ENCODE measurements at regions not wholly inside any gene's neighbourhood (a gene's known extent, or its start where the extent isn't known, plus 50 kb on each side); places are given as distances from the start of the nearest gene placed in this dataset.

GRCh38 chr1:222334026-222334680 is 213.8 kb downstream of the HHIPL2 start:
- Histone ChIP-seq H3K4me1 (no peaks in the 10 kb centered on the region), H3K27ac (no peak overlapping the region), H3K9me3 (no peaks in the 10 kb centered on the region), H3K27me3 (no peaks in the 10 kb centered on the region), H3K4me3 (no peak overlapping the region), H3K36me3 (no peaks in the 10 kb centered on the region)
- DNase-seq: no peak
- intact Hi-C loops (cut with DNase I; ENCODE audit: low total_unique reads): no loop called here
- no peak for TF ChIP-seq POLR2A (IDR thresholded peaks at IDR 0.05)
- TF ChIP-seq CTCF (IDR thresholded peaks at IDR 0.05): no peak

DNA sequence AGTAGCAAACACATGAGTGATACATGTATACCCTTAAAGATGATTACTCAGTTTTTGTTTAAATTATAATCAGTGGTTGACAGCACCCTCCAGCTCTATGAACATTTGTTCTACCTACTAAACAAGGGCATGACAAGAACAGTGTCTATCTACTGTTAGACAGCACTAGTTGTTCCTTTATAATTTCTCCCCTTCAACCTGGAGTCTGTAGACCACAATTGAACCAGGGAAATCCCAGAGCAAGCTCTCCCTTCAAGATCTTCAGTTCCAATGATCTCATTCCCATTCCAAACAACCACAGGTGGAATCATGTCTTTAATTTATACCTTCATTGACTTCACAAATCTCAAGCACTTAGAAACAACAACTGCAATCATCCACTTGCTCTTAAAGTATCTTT is 216.1 kb downstream of the HHIPL2 start:
- no peaks in the 10 kb centered on the region for H3K27me3 ChIP-seq
- no peaks in the 10 kb centered on the region for H3K9me3 ChIP-seq
- no peaks in the 10 kb centered on the region for H3K36me3 ChIP-seq
- intact Hi-C loops (cut with DNase I; ENCODE audit: low total_unique reads): no loop called here
- no peak overlapping the region for H3K27ac ChIP-seq
- no peak for DNase-seq
- H3K4me1 ChIP-seq: no peaks in the 10 kb centered on the region
- no peak for TF ChIP-seq POLR2A (IDR thresholded peaks at IDR 0.05)
- TF ChIP-seq CTCF (IDR thresholded peaks at IDR 0.05): no peak
- no peak overlapping the region for H3K4me3 ChIP-seq

DNA sequence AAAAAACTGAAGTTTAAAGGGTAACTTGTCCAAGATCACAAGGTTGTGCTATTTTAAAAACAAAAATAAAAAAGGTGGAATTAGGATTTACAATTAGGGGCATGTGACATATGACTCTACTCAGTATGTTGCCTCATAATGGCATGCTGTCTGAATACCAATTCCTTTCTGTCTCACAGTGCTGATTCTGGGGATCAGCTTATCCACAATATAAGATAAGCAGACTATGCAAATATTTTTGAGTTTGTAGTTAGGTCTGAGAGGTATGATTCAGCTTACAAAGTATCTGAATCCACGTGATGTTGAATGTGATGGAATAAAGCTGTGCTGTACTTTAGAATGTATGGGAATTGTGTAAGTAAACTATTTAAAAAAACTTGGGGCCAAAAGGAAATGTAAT is 216.6 kb downstream of the HHIPL2 start:
- no peaks in the 10 kb centered on the region for H3K9me3 ChIP-seq
- TF ChIP-seq CTCF (IDR thresholded peaks at IDR 0.05) (no peak), POLR2A (IDR thresholded peaks at IDR 0.05) (no peak)
- H3K27ac ChIP-seq: no peak overlapping the region
- no peaks in the 10 kb centered on the region for H3K27me3 ChIP-seq
- intact Hi-C loops (cut with DNase I; ENCODE audit: low total_unique reads): no loop called here
- H3K4me1 ChIP-seq: no peaks in the 10 kb centered on the region
- no peak overlapping the region for H3K4me3 ChIP-seq
- H3K36me3 ChIP-seq: no peaks in the 10 kb centered on the region
- DNase-seq: no peak

GRCh38 chr1:222329493-222330045 is 218.3 kb downstream of the HHIPL2 start:
- Histone ChIP-seq H3K4me3 (no peak overlapping the region), H3K27ac (no peak overlapping the region), H3K27me3 (no peaks in the 10 kb centered on the region), H3K9me3 (no peaks in the 10 kb centered on the region), H3K4me1 (no peaks in the 10 kb centered on the region), H3K36me3 (no peaks in the 10 kb centered on the region)
- intact Hi-C loops (cut with DNase I; ENCODE audit: low total_unique reads): no loop called here
- TF ChIP-seq POLR2A (IDR thresholded peaks at IDR 0.05) (no peak), CTCF (IDR thresholded peaks at IDR 0.05) (no peak)
- no peak for DNase-seq

DNA sequence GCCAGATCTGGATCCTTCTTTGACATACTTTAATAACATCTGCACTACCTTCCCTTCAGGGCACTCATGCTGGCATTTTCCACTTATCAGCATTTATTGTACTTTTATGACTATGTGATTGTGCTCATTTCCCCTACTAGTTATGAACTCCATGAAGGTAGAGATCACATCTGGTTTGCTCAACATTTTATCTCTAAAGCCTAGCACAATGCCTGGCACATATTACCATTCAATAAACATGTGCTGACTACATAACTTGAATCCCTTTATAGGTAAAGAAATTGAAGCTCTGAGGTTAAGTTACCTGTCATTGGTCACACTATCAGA is 221.2 kb downstream of the HHIPL2 start:
- Histone ChIP-seq H3K4me1 (no peaks in the 10 kb centered on the region), H3K27me3 (no peaks in the 10 kb centered on the region), H3K9me3 (no peaks in the 10 kb centered on the region), H3K27ac (no peak overlapping the region), H3K4me3 (no peak overlapping the region), H3K36me3 (no peaks in the 10 kb centered on the region)
- TF ChIP-seq POLR2A (IDR thresholded peaks at IDR 0.05) (no peak), CTCF (IDR thresholded peaks at IDR 0.05) (no peak)
- no peak for DNase-seq
- intact Hi-C loops (cut with DNase I; ENCODE audit: low total_unique reads): no loop called here

All from uterus (tissue), 3 donors.